IMR-90 (cell line): ENCODE measurements at regions not wholly inside any gene's neighbourhood (a gene's known extent, or its start where the extent isn't known, plus 50 kb on each side); places are given as distances from the start of the nearest gene placed in this dataset.

Experiments used
- ATAC-seq: fragments of 200-7000 bp; cut with Tn5 transposase; 2 replicates; pipeline ENCODE4 v1.9.1; 2020; ENCODE audit warnings: low read depth, mild to moderate bottlenecking, moderate library complexity
- BruUV-seq: library from RNA; stranded (reverse); fragments of 400-500 nt; replicated peaks from 2 replicates; lab custom pipeline; 2021; lab: Mats Ljungman, UMichigan
- CTCF ChIA-PET: fragments of 300-600 bp; formaldehyde crosslinking; extraction: SDS; loops from one replicate; lab custom pipeline; 2021; ENCODE audit warnings: antibody characterized with exemption; lab: Yijun Ruan, JAX
- POLR2A ChIA-PET: fragments of 300-600 bp; sonication (Branson Sonifier 250); formaldehyde crosslinking; loops from one replicate; lab custom pipeline; 2022; ENCODE audit warnings: antibody characterized with exemption; ENCODE audit not compliant: unreplicated experiment; lab: Charles Lee
- DNase-seq: peaks from one replicate; pipeline ENCODE4 v3.0.0; 2013
- H2AFZ ChIP-seq: replicated peaks from 2 replicates; pipeline ENCODE3; 2013; ENCODE audit warnings: low read length, mild to moderate bottlenecking; ENCODE audit not compliant: poor library complexity
- H2AK5ac ChIP-seq: 2 replicates; pipeline ENCODE4 v1.6.1; 2013; ENCODE audit warnings: low read depth, low read length, inconsistent platforms
- H2AK9ac ChIP-seq: replicated peaks from 2 replicates; pipeline ENCODE3; 2013; ENCODE audit warnings: mild to moderate bottlenecking, low read depth, low read length, moderate library complexity; ENCODE audit not compliant: poor library complexity
- H2BK120ac ChIP-seq: 2 replicates; pipeline ENCODE4 v1.6.1; 2013; ENCODE audit warnings: low read depth, low read length, inconsistent platforms
- H2BK15ac ChIP-seq: 3 replicates; pipeline ENCODE4 v1.6.1; 2013; ENCODE audit warnings: low read depth, low read length, inconsistent platforms
- H2BK20ac ChIP-seq: 2 replicates; pipeline ENCODE4 v1.6.1; 2013; ENCODE audit warnings: low read depth, mild to moderate bottlenecking, inconsistent platforms, low read length, moderate library complexity
- H2BK5ac ChIP-seq: 2 replicates; pipeline ENCODE4 v1.6.1; 2013; ENCODE audit warnings: mild to moderate bottlenecking, low read depth, low read length, inconsistent platforms; ENCODE audit not compliant: poor library complexity, severe bottlenecking
- H3K14ac ChIP-seq: replicated peaks from 2 replicates; pipeline ENCODE4 v1.6.1; 2013; ENCODE audit warnings: low read depth, low read length, inconsistent platforms
- H3K18ac ChIP-seq: 2 replicates; pipeline ENCODE4 v1.6.1; 2013; ENCODE audit warnings: low read depth, low read length, control low read depth
- H3K23ac ChIP-seq: 2 replicates; pipeline ENCODE4 v1.6.1; 2013; ENCODE audit warnings: low read depth, low read length, inconsistent platforms
- H3K27ac ChIP-seq: 2 replicates; pipeline ENCODE4 v1.5.1; 2013; ENCODE audit warnings: mild to moderate bottlenecking, control low read depth, low read length; ENCODE audit not compliant: insufficient read depth
- H3K27me3 ChIP-seq: 2 replicates; pipeline ENCODE4 v1.6.1; 2013; ENCODE audit warnings: low read length; ENCODE audit not compliant: control insufficient read depth, insufficient read depth
- H3K36me3 ChIP-seq: 2 replicates; pipeline ENCODE4 v1.6.1; 2013; ENCODE audit warnings: low read length, mixed read lengths; ENCODE audit not compliant: control insufficient read depth, insufficient read depth
- H3K4ac ChIP-seq: 2 replicates; pipeline ENCODE4 v1.6.1; 2013; ENCODE audit warnings: low read depth, low read length, inconsistent platforms
- H3K4me1 ChIP-seq: 2 replicates; pipeline ENCODE4 v1.6.1; 2013; ENCODE audit warnings: low read length, mixed read lengths; ENCODE audit not compliant: control insufficient read depth, insufficient read depth
- H3K4me2 ChIP-seq: 2 replicates; pipeline ENCODE4 v1.6.1; 2013; ENCODE audit warnings: low read depth, mild to moderate bottlenecking, control low read depth, low read length, moderate library complexity
- H3K4me3 ChIP-seq: 2 replicates; pipeline ENCODE4 v1.5.1; 2013; ENCODE audit warnings: low read depth, mild to moderate bottlenecking, control low read depth, low read length, moderate library complexity; ENCODE audit not compliant: insufficient read depth
- H3K56ac ChIP-seq: 2 replicates; pipeline ENCODE4 v1.6.1; 2013; ENCODE audit warnings: low read length, inconsistent platforms; ENCODE audit not compliant: insufficient read depth; ENCODE audit errors: extremely low read depth
- H3K79me1 ChIP-seq, 2 experiments: 2 replicates each; pipeline ENCODE4 v1.6.1; 2013; ENCODE audit warnings: low read length in 2 of 2, inconsistent platforms in 1 of 2, low read depth in 1 of 2
- H3K9ac ChIP-seq: 2 replicates; pipeline ENCODE4 v1.6.1; 2013; ENCODE audit warnings: low read depth, low read length, control low read depth
- H3K9me1 ChIP-seq: 2 replicates; pipeline ENCODE4 v1.6.1; 2013; ENCODE audit warnings: low read length, inconsistent platforms; ENCODE audit not compliant: insufficient read depth
- H3K9me3 ChIP-seq: 2 replicates; pipeline ENCODE4 v1.6.1; 2013; ENCODE audit warnings: low read length; ENCODE audit not compliant: control insufficient read depth, insufficient read depth
- H4K20me1 ChIP-seq: 2 replicates; pipeline ENCODE4 v1.6.1; 2013; ENCODE audit warnings: low read length, inconsistent platforms; ENCODE audit not compliant: insufficient read depth
- H4K5ac ChIP-seq: 2 replicates; pipeline ENCODE4 v1.6.1; 2013; ENCODE audit warnings: mild to moderate bottlenecking, low read depth, low read length, control low read depth
- H4K8ac ChIP-seq, 2 experiments: 2 replicates each; pipeline ENCODE4 v1.6.1; 2013; ENCODE audit warnings: low read depth in 2 of 2, low read length in 2 of 2, control low read depth in 1 of 2, inconsistent platforms in 1 of 2
- H4K91ac ChIP-seq: 2 replicates; pipeline ENCODE4 v1.6.1; 2013; ENCODE audit warnings: low read depth, low read length, inconsistent platforms; ENCODE audit not compliant: insufficient read depth
- BHLHE40 ChIP-seq: fragments of 150-350 bp; IDR thresholded peaks from 2 replicates; pipeline ENCODE4 v1.6.1; 2016; ENCODE audit warnings: mild to moderate bottlenecking, low read depth, low read length
- FOS ChIP-seq: fragments of 150-350 bp; IDR thresholded peaks from 2 replicates; pipeline ENCODE4 v1.6.1; 2016; ENCODE audit warnings: low read depth, low read length
- MAFK ChIP-seq: IDR thresholded peaks from 2 replicates; pipeline ENCODE4 v1.6.1; 2012; ENCODE audit warnings: low read depth, low read length, improper control_type of control experiment
- MXI1 ChIP-seq: IDR thresholded peaks from 2 replicates; pipeline ENCODE4 v1.6.1; 2012; ENCODE audit warnings: low read depth, mild to moderate bottlenecking, low read length, moderate library complexity, borderline replicate concordance
- NFE2L2 ChIP-seq: fragments of 150-350 bp; IDR thresholded peaks from 2 replicates; pipeline ENCODE4 v1.6.1; 2016; ENCODE audit warnings: low read depth, mild to moderate bottlenecking, low read length
- POLR2A ChIP-seq: IDR thresholded peaks from 2 replicates; pipeline ENCODE4 v1.6.1; 2012; ENCODE audit warnings: mild to moderate bottlenecking, low read depth, low read length
- RAD21 ChIP-seq: IDR thresholded peaks from 2 replicates; pipeline ENCODE4 v1.6.1; 2012; ENCODE audit warnings: low read length, improper control_type of control experiment
- RCOR1 ChIP-seq: IDR thresholded peaks from 2 replicates; pipeline ENCODE4 v1.6.1; 2012; ENCODE audit warnings: mild to moderate bottlenecking, low read length, improper control_type of control experiment; ENCODE audit not compliant: insufficient replicate concordance
- SMC3 ChIP-seq: fragments of 150-350 bp; IDR thresholded peaks from 2 replicates; pipeline ENCODE4 v1.6.1; 2016; ENCODE audit warnings: low read depth, mild to moderate bottlenecking, antibody characterized with exemption, low read length, moderate library complexity
- WGBS, 2 experiments: methylation state at CpG; one replicate each; pipeline versions ENCODE4 v1.1.5 to v1.1.7; 2013; ENCODE audit warnings: missing lambda C conversion rate in 2 of 2; ENCODE audit not compliant: insufficient read length in 1 of 2; ENCODE audit errors: extremely low coverage in 2 of 2; 5-methylcytosine and 5-hydroxymethylcytosine counted together
- dilution Hi-C: fragments of 300-500 bp; cut with HindIII; formaldehyde crosslinking; loops from one replicate; pipeline ENCODE4 v1.14.3; 2018; ENCODE audit warnings: low sequenced_read_pairs; ENCODE audit not compliant: unreplicated experiment
- in situ Hi-C: fragments of 300-500 bp; cut with MboI; formaldehyde crosslinking; loops from 3 replicates; pipeline ENCODE4 v1.14.3; 2019; ENCODE audit warnings: low sequenced_read_pairs, inconsistent platforms, mixed read lengths
- intact Hi-C: fragments of 100-400 bp; cut with micrococcal nuclease; formaldehyde crosslinking; loops from 2 replicates; pipeline ENCODE4 v1.10.0; 2022
- TF ChIP-seq, protein P1 (sequence below): conservative IDR thresholded peaks from 2 replicates; pipeline ENCODE4 v1.5.1; 2012; ENCODE audit warnings: mild to moderate bottlenecking, low read depth, low read length, improper control_type of control experiment
- TF ChIP-seq, protein P2 (sequence below): fragments of 150-350 bp; IDR thresholded peaks from 2 replicates; pipeline ENCODE4 v1.6.1; 2016; ENCODE audit warnings: low read depth, mild to moderate bottlenecking, low read length, moderate library complexity, borderline replicate concordance
- TF ChIP-seq, protein P3 (sequence below): fragments of 150-350 bp; IDR thresholded peaks from 2 replicates; pipeline ENCODE4 v1.6.1; 2017; ENCODE audit warnings: mild to moderate bottlenecking, antibody characterized with exemption, low read length, low read depth

DNA sequence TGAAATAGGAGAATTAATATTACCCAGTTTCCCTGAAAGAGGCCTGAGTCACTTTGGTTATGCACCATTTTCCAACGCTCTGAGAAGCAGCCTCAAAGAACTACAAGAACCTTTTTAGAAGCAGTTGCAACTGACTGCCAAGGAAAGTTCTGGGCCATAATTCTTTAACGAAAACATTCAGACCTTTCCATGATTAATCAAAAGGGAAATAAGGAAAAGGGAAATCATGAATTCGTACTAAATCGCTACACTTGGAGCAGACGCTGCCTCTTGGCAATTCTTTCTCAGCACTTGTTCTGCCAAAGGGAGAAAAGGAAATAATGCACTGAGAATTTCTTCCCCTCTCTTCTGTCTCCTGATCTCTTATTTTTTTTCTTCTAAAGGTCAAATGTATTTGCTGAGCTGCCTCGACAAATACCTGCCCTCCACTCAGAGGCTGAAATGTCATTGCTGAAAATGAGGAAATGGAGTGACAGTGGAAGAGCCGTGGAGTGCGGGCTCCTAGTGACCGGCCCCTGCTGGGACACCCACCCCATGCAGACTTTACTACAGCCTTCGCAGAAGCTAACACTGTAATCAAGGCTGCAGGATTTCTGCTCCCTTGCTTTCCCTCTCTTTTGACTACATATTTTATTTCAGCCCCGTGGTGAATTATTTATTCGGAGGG lies 67.9 kb upstream of the GALNT2 start:
- no peak overlapping the region for H2AFZ ChIP-seq
- ChIA-PET CTCF (interaction anchor here (0.6 kb wide), 1 partner anchor 119 kb away, joined by 3 read pairs; no protein-coding TSS in a partner anchor), POLR2A (no interaction called here)
- no peak overlapping the region for H3K4me3 ChIP-seq
- no TSS peak for BruUV-seq
- no peak for DNase-seq
- H4K5ac ChIP-seq: no peak overlapping the region
- no peak overlapping the region for H2AK5ac ChIP-seq
- H3K9me1 ChIP-seq: no peaks in the 10 kb centered on the region
- no peak overlapping the region for H2BK5ac ChIP-seq
- no peaks in the 10 kb centered on the region for H3K36me3 ChIP-seq
- no peak overlapping the region for H3K4me2 ChIP-seq
- dilution Hi-C loops: no loop called here
- peaks cover 8% of the 10 kb centered on the region; the same call in 1 of the 2 replicates for H3K27me3 ChIP-seq
- no peak overlapping the region for H3K18ac ChIP-seq
- in situ Hi-C loops: no loop called here
- H2BK20ac ChIP-seq: no peak overlapping the region
- no peak overlapping the region for H3K27ac ChIP-seq
- H3K14ac ChIP-seq: no peak overlapping the region
- no peaks in the 10 kb centered on the region for H3K4me1 ChIP-seq
- no peak overlapping the region for H2BK15ac ChIP-seq
- H3K9me3 ChIP-seq: no peaks in the 10 kb centered on the region
- intact Hi-C loops: no loop called here
- no peaks in the 10 kb centered on the region for H4K20me1 ChIP-seq
- no peak for TF ChIP-seq MAFK
- TF ChIP-seq, protein P1, sequence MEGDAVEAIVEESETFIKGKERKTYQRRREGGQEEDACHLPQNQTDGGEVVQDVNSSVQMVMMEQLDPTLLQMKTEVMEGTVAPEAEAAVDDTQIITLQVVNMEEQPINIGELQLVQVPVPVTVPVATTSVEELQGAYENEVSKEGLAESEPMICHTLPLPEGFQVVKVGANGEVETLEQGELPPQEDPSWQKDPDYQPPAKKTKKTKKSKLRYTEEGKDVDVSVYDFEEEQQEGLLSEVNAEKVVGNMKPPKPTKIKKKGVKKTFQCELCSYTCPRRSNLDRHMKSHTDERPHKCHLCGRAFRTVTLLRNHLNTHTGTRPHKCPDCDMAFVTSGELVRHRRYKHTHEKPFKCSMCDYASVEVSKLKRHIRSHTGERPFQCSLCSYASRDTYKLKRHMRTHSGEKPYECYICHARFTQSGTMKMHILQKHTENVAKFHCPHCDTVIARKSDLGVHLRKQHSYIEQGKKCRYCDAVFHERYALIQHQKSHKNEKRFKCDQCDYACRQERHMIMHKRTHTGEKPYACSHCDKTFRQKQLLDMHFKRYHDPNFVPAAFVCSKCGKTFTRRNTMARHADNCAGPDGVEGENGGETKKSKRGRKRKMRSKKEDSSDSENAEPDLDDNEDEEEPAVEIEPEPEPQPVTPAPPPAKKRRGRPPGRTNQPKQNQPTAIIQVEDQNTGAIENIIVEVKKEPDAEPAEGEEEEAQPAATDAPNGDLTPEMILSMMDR: no peak
- TF ChIP-seq SMC3: no peak
- TF ChIP-seq, protein P2, sequence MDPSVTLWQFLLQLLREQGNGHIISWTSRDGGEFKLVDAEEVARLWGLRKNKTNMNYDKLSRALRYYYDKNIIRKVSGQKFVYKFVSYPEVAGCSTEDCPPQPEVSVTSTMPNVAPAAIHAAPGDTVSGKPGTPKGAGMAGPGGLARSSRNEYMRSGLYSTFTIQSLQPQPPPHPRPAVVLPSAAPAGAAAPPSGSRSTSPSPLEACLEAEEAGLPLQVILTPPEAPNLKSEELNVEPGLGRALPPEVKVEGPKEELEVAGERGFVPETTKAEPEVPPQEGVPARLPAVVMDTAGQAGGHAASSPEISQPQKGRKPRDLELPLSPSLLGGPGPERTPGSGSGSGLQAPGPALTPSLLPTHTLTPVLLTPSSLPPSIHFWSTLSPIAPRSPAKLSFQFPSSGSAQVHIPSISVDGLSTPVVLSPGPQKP: no peak
- TF ChIP-seq, protein P3, sequence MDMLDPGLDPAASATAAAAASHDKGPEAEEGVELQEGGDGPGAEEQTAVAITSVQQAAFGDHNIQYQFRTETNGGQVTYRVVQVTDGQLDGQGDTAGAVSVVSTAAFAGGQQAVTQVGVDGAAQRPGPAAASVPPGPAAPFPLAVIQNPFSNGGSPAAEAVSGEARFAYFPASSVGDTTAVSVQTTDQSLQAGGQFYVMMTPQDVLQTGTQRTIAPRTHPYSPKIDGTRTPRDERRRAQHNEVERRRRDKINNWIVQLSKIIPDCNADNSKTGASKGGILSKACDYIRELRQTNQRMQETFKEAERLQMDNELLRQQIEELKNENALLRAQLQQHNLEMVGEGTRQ: no peak
- TF ChIP-seq BHLHE40: no peak
- no peak for TF ChIP-seq RAD21
- TF ChIP-seq FOS: no peak
- TF ChIP-seq POLR2A: no peak
- no peak for TF ChIP-seq MXI1
- no peak for TF ChIP-seq RCOR1
- no peak for TF ChIP-seq NFE2L2
- WGBS, 2 experiments: no CpG with 5 or more reads among the region's 12 CpGs
- no peak overlapping the region for H2AK9ac ChIP-seq
- H3K56ac ChIP-seq: no peak overlapping the region
- no peak overlapping the region for H4K8ac ChIP-seq
- H3K23ac ChIP-seq: no peak overlapping the region
- no peak overlapping the region for H2BK120ac ChIP-seq
- H3K9ac ChIP-seq: no peak overlapping the region
- H4K91ac ChIP-seq: no peak overlapping the region
- H3K4ac ChIP-seq: no peak overlapping the region
- no peak for ATAC-seq
- H3K79me1 ChIP-seq: no peaks in the 10 kb centered on the region
